Pancreas (tissue), 10 donors: ENCODE measurements at regions not wholly inside any gene's neighbourhood (a gene's known extent, or its start where the extent isn't known, plus 50 kb on each side); places are given as distances from the start of the nearest gene placed in this dataset.

Source experiments
- ATAC-seq, 4 donors: fragments of 200-7000 bp; cut with Tn5 transposase; one replicate each; pipeline versions ENCODE4 v1.8.0 to v1.9.1; 2020; ENCODE audit warnings: mild to moderate bottlenecking in 4 of 4, moderate library complexity in 4 of 4
- DNase-seq, 6 donors: peaks; one replicate each; pipeline ENCODE4 v3.0.0-alpha.2; 2020
- FAIRE-seq: peaks from 2 replicates; lab custom pipeline; 2012; peaks lifted over from hg19 to GRCh38; lab: Jason Lieb, UNC
- H3K27ac ChIP-seq, 4 donors: fragments of 200-600 bp; sonication (generic); 1 replicate in 3 of 4; 2 replicates in 1 of 4; pipeline versions ENCODE4 v1.5.0 to v1.8.0; 2020
- H3K27me3 ChIP-seq, 4 donors: fragments of 200-600 bp; one replicate each; pipeline ENCODE4 v1.8.0; 2021
- H3K36me3 ChIP-seq, 3 donors: fragments of 200-600 bp; sonication (generic) in 1 of 3; one replicate each; pipeline versions ENCODE4 v1.5.0 to v1.8.0; 2020 to 2021
- H3K4me1 ChIP-seq, 3 donors: fragments of 200-600 bp; one replicate each; pipeline ENCODE4 v1.8.0; 2021
- H3K4me3 ChIP-seq, 4 donors: fragments of 200-600 bp; sonication (generic) in 2 of 4; one replicate each; pipeline versions ENCODE4 v1.5.0 to v1.8.0; 2020 to 2021
- H3K9me3 ChIP-seq, 4 donors: fragments of 200-600 bp; one replicate each; pipeline ENCODE4 v1.8.0; 2021
- CTCF ChIP-seq, 4 donors: fragments of 200-600 bp; sonication (generic) in 3 of 4; IDR thresholded peaks; one replicate each; pipeline versions ENCODE4 v1.5.0 to v1.8.0; 2021; ENCODE audit warnings: antibody characterized with exemption in 4 of 4
- WGBS, 2 donors: extraction: QIAGEN DNeasy Blood & Tissue Kit; methylation state at CpG; one replicate each; pipeline ENCODE4 v1.1.7; 2013; 5-methylcytosine and 5-hydroxymethylcytosine counted together
- intact Hi-C, 3 donors: fragments of 100-400 bp; cut with DNase I; formaldehyde crosslinking; loops; one replicate each; pipeline versions ENCODE4 v1.11.1 to v1.14.2; 2022
- donor health status: healthy with polysubstance abuse.
- donor health status: DM: no; HTN: no; CAD: no; lungs with moderate emphysema.
- donor health status: DM: no; HTN: no; CAD: no.
- donor health status: control.
- donor health status: control.
- donor health status: Bipolar disorder and iron deficiency.
- donor health status: DM: yes; HTN: yes; CAD: no.
- donor health status: DM: no; HTN: no; CAD: no.
- donor health status: DM: no; HTN: no; CAD: no.
- donor health status: DM: yes; HTN: yes; CAD: no.

DNA sequence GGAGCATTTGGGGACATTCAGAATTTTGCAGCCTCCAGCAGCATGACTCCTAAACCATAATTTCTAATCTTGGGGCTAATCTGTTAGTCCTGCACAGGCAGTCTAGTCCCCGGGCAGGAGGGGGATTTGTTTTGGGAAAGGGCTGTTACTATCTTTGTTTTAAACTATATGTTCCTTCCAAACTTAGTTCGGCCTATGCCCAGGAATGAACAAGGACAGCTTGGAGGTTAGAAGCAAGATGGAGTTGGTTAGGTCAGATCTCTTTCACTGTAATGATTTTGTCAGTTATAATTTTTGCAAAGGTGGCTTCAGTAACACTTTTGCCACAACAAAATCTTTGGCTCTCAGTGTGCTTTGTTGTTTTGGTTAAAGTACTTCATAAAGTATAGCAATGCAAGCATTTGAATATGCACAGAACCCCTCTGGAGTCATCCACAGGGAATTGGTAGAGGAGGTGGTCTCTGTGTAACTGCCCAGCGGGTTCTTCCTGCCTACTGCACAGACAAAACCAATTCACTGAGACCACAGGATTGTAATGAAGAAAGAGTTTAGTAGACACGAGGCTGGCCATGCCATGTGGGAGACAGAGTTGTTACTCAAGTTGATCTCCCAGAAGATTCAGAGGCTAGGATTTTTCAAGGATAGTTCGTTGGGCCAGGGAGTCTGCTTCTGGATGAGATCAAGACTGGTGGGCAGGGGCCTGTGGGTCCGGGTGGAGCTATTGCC lies 224.1 kb upstream of the MYLIP start:
- Histone ChIP-seq H3K4me3 (no peak overlapping the region), H3K27ac (no peak overlapping the region), H3K9me3 (no peaks in the 10 kb centered on the region), H3K27me3 (no peaks in the 10 kb centered on the region), H3K4me1 (no peaks in the 10 kb centered on the region), H3K36me3 (no peaks in the 10 kb centered on the region)
- no peak for FAIRE-seq
- TF ChIP-seq CTCF (IDR thresholded peaks at IDR 0.05): no peak
- intact Hi-C loops: no loop called here
- DNase-seq: no peak
- no peak for ATAC-seq
- 80 to 92% methylated on average over 6 of the region's 6 CpGs for WGBS, 2 donors

GRCh38 chr6:15901141-15902115 lies 227.5 kb upstream of the MYLIP start:
- intact Hi-C loops: no loop called here
- Histone ChIP-seq H3K4me1 (peaks cover 0 to 4% (median 0%) of the 10 kb centered on the region in 3 donors), H3K27me3 (no peaks in the 10 kb centered on the region), H3K4me3 (no peak overlapping the region), H3K36me3 (no peaks in the 10 kb centered on the region), H3K27ac (no peak overlapping the region), H3K9me3 (no peaks in the 10 kb centered on the region)
- no peak for DNase-seq
- no peak for TF ChIP-seq CTCF (IDR thresholded peaks at IDR 0.05)
- peak in 2 of 4 donors; percentile 30 to 64 for ATAC-seq
- FAIRE-seq: no peak
- 70 to 77% methylated on average over 13 of the region's 13 CpGs for WGBS, 2 donors

DNA sequence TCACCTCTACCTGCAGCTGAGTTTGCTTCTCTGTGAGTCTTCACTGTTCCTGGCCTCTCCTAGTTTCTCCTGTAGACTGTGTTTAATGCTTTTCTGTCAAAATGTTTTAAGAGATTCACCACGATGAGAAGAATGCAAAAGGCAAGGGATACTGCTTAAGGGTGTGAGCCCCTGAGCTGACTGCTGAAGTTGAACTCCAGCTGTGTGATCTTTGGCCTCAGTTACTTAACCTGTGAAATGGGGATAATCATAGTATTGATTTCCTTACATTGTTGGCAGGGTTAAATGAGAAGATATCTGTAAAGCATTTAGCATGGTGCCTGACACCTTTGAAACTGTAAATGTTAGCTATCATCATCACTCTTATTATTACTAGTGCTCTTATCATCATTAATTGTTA lies 230.2 kb upstream of the MYLIP start:
- ATAC-seq: no peak
- peaks cover 0 to 5% (median 0%) of the 10 kb centered on the region in 3 donors for H3K4me1 ChIP-seq
- no peaks in the 10 kb centered on the region for H3K9me3 ChIP-seq
- H3K4me3 ChIP-seq: no peak overlapping the region
- intact Hi-C loops: no loop called here
- WGBS, 2 donors: 0 to 1% methylated on average over 1 of the region's 1 CpG
- TF ChIP-seq CTCF (IDR thresholded peaks at IDR 0.05): no peak
- no peak overlapping the region for H3K27ac ChIP-seq
- no peak for DNase-seq
- no peaks in the 10 kb centered on the region for H3K27me3 ChIP-seq
- FAIRE-seq: no peak
- no peaks in the 10 kb centered on the region for H3K36me3 ChIP-seq

- no peak for FAIRE-seq
- H3K4me3 ChIP-seq: peak overlapping the region in 1 of 4 donors; percentile 0
Measured at GRCh38 chr6:15897063-15897876, 231.6 kb upstream of the MYLIP start.

More at GRCh38 chr6:15897063-15897876, 231.6 kb upstream of the MYLIP start:
- H3K4me1 ChIP-seq: peaks cover 0 to 5% (median 0%) of the 10 kb centered on the region in 3 donors
- 42 to 49% methylated on average over 8 of the region's 8 CpGs for WGBS, 2 donors
- H3K9me3 ChIP-seq: no peaks in the 10 kb centered on the region
- intact Hi-C loops: no loop called here
- ATAC-seq (peak; percentile 55 to 75 (median 73)), DNase-seq (peak in 2 of 6 donors; percentile 4 to 23)
- TF ChIP-seq CTCF (IDR thresholded peaks at IDR 0.05): no peak
- no peaks in the 10 kb centered on the region for H3K36me3 ChIP-seq
- H3K27me3 ChIP-seq: no peaks in the 10 kb centered on the region
- H3K27ac ChIP-seq: peak overlapping the region in 1 of 4 donors; percentile 21
